WI38 (cell line): ENCODE measurements at regions not wholly inside any gene's neighbourhood (a gene's known extent, or its start where the extent isn't known, plus 50 kb on each side); places are given as distances from the start of the nearest gene placed in this dataset.
"Not testable (repeated sequence)": the region's sequence is repeated elsewhere in the genome, so short reads cannot be mapped to it uniquely, and the experiment has no call there.

Experiments used
- H3K4me3 ChIP-seq: 2 replicates; pipeline ENCODE4 v1.5.1; 2011; ENCODE audit warnings: low read depth, mild to moderate bottlenecking, control low read depth, low read length
- CTCF ChIP-seq: IDR thresholded peaks from 2 replicates; pipeline ENCODE4 v1.5.1; 2012; ENCODE audit warnings: low read depth, mild to moderate bottlenecking, control low read depth, low read length

DNA sequence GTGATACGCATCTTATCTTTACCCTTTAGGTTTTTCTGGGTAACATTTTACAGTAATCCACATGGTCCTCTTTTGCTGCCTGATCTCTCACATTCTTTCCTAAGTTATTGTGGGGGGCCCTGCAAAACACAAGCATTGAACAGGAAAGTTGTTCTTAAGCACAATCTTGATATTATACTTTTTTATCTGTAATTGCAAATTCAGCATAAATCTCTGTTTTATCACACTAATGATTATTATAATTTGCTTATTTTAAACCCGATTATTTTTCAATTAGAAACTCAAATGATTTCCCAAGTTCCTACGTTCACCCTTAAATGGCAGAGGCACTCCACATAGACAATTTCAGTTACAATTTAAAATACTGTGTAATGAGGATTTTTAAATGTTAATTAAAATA lies 386.0 kb upstream of the GYPC start:
- no peak overlapping the region for H3K4me3 ChIP-seq
- TF ChIP-seq CTCF: no peak

DNA sequence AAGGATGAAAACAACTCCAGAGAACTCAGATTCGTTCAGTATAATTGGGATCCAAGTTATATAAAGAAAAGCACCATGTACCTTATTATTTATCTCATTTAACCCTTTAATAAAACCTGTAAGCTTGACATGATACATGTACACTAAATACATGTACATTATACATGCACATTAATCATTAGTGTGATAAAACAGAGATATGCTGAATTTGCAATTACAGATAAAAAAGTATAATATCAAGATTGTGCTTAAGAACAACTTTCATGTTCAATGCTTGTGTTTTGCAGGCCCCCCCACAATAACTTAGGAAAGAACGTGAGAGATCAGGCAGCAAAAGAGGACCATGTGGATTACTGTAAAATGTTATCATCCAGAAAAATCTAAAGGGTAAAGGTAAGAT lies 385.4 kb upstream of the GYPC start:
- H3K4me3 ChIP-seq: no peak overlapping the region
- no peak for TF ChIP-seq CTCF

DNA sequence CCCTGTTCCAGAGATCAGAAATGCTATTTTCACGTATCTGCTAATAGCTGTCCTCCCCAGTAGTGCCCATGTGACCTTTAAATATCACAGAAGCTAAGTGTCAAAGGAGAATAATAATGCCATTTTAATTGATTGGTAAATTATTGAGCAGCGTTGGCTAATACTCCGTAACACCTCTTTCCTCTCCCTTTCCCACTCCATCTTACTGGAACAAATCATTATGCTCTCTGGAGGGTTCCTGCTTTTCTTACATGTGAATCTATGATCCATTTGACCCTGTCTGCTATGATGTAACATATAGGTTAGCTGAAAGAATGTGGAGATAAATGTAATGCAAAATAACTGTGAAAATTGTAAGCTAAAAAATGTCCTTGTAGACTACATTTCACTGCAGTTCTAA lies 383.6 kb upstream of the GYPC start:
- no peak for TF ChIP-seq CTCF
- H3K4me3 ChIP-seq: no peak overlapping the region

GRCh38 chr2:126275098-126275497 lies 380.9 kb upstream of the GYPC start:
- no peak overlapping the region for H3K4me3 ChIP-seq
- no peak for TF ChIP-seq CTCF

DNA sequence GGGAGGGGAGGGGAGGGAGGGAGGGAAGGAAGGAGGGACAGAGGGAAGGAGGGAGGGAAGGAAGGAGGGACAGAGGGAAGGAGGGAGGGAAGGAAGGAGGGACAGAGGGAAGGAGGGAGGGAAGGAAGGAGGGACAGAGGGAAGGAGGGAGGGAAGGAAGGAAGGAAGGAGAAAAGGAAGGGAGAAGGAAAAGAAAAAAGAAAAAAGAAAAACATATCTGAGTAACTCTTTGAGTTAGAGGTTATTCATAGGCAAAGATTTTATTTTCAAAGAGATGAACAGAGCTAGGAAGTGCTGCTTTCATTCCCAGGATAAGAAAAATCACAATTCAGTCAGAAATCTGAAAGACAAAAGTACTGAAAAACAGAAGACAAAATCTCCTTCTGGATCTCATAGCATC lies 379.7 kb upstream of the GYPC start:
- H3K4me3 ChIP-seq: not testable (repeated sequence)

DNA sequence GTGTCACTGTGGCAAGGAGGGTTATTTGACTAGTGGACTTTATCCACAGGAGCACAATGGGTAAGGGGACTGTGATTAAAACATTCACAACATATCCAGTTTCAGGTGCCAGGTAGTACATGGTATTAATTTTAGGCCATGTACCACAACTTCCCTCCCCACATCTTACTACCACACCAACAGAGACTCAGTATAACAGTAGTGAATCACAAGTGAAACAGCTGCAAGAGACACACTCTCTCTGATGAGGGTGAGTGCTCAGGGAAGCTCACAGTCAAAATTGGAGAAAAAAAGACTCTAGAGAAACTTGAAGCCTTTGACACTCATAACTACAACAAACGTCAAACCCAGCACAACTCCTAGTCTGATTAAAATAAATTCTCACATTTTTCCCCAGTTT lies 367.6 kb upstream of the GYPC start:
- no peak for TF ChIP-seq CTCF
- H3K4me3 ChIP-seq: no peak overlapping the region

- not testable (repeated sequence) for H3K4me3 ChIP-seq
Observed at GRCh38 chr2:126293962-126294361, 362.0 kb upstream of the GYPC start.

GRCh38 chr2:126299469-126299976 lies 356.4 kb upstream of the GYPC start:
- no peak for TF ChIP-seq CTCF
- H3K4me3 ChIP-seq: no peak overlapping the region

GRCh38 chr2:126300348-126300747 lies 355.6 kb upstream of the GYPC start:
- no peak overlapping the region for H3K4me3 ChIP-seq
- no peak for TF ChIP-seq CTCF
